Ishikawa (cell line): ENCODE measurements at regions not wholly inside any gene's neighbourhood (a gene's known extent, or its start where the extent isn't known, plus 50 kb on each side); places are given as distances from the start of the nearest gene placed in this dataset.

Source experiments
- CEBPB ChIP-seq: IDR thresholded peaks from 2 replicates; pipeline ENCODE4 v1.6.1; 2012
- CREB1 ChIP-seq: IDR thresholded peaks from 2 replicates; pipeline ENCODE4 v1.6.1; 2012; ENCODE audit warnings: low read depth
- EGR1 ChIP-seq: IDR thresholded peaks from 2 replicates; pipeline ENCODE4 v1.6.1; 2012
- EP300 ChIP-seq: IDR thresholded peaks from 2 replicates; pipeline ENCODE4 v1.6.1; 2012; ENCODE audit warnings: borderline replicate concordance
- FOXM1 ChIP-seq: IDR thresholded peaks from 2 replicates; pipeline ENCODE4 v1.6.1; 2012; ENCODE audit warnings: low read depth, borderline replicate concordance
- MAX ChIP-seq: IDR thresholded peaks from 2 replicates; pipeline ENCODE4 v1.6.1; 2012
- NFIC ChIP-seq: IDR thresholded peaks from 2 replicates; pipeline ENCODE4 v1.6.1; 2012
- RAD21 ChIP-seq: IDR thresholded peaks from 2 replicates; pipeline ENCODE4 v1.6.1; 2012; ENCODE audit warnings: low read depth
- TAF1 ChIP-seq: IDR thresholded peaks from 2 replicates; pipeline ENCODE4 v1.6.1; 2012; ENCODE audit warnings: low read depth, mild to moderate bottlenecking
- TCF12 ChIP-seq: IDR thresholded peaks from 2 replicates; pipeline ENCODE4 v1.6.1; 2012; ENCODE audit warnings: low read depth
- TEAD4 ChIP-seq: IDR thresholded peaks from 2 replicates; pipeline ENCODE4 v1.6.1; 2012
- YY1 ChIP-seq: IDR thresholded peaks from 2 replicates; pipeline ENCODE4 v1.6.1; 2012; ENCODE audit warnings: low read depth
- ZBTB7A ChIP-seq: IDR thresholded peaks from 2 replicates; pipeline ENCODE4 v1.6.1; 2012; ENCODE audit warnings: low read depth
- TF ChIP-seq, protein P1 (sequence below): IDR thresholded peaks from 2 replicates; pipeline ENCODE4 v1.6.1; 2012
- TF ChIP-seq, protein P2 (sequence below): IDR thresholded peaks from 2 replicates; pipeline ENCODE4 v1.6.1; 2012; ENCODE audit warnings: low read depth, mild to moderate bottlenecking

- TF ChIP-seq FOXM1 (no peak), EP300 (no peak), MAX (no peak), EGR1 (no peak), TAF1 (no peak), TEAD4 (no peak), CREB1 (no peak), ZBTB7A (no peak), CEBPB (no peak), NFIC (no peak), RAD21 (no peak), YY1 (no peak), TCF12 (no peak)
- TF ChIP-seq, protein P1, sequence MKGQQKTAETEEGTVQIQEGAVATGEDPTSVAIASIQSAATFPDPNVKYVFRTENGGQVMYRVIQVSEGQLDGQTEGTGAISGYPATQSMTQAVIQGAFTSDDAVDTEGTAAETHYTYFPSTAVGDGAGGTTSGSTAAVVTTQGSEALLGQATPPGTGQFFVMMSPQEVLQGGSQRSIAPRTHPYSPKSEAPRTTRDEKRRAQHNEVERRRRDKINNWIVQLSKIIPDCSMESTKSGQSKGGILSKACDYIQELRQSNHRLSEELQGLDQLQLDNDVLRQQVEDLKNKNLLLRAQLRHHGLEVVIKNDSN: no peak
- TF ChIP-seq, protein P2, sequence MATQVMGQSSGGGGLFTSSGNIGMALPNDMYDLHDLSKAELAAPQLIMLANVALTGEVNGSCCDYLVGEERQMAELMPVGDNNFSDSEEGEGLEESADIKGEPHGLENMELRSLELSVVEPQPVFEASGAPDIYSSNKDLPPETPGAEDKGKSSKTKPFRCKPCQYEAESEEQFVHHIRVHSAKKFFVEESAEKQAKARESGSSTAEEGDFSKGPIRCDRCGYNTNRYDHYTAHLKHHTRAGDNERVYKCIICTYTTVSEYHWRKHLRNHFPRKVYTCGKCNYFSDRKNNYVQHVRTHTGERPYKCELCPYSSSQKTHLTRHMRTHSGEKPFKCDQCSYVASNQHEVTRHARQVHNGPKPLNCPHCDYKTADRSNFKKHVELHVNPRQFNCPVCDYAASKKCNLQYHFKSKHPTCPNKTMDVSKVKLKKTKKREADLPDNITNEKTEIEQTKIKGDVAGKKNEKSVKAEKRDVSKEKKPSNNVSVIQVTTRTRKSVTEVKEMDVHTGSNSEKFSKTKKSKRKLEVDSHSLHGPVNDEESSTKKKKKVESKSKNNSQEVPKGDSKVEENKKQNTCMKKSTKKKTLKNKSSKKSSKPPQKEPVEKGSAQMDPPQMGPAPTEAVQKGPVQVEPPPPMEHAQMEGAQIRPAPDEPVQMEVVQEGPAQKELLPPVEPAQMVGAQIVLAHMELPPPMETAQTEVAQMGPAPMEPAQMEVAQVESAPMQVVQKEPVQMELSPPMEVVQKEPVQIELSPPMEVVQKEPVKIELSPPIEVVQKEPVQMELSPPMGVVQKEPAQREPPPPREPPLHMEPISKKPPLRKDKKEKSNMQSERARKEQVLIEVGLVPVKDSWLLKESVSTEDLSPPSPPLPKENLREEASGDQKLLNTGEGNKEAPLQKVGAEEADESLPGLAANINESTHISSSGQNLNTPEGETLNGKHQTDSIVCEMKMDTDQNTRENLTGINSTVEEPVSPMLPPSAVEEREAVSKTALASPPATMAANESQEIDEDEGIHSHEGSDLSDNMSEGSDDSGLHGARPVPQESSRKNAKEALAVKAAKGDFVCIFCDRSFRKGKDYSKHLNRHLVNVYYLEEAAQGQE: no peak
Observed at GRCh38 chr14:62462988-62463387, 582.3 kb downstream of the KCNH5 start.

- TF ChIP-seq EP300: no peak
Observed at GRCh38 chr14:62468946-62469345, 576.3 kb downstream of the KCNH5 start.

GRCh38 chr14:62470935-62471334 lies 574.3 kb downstream of the KCNH5 start:
- no peak for TF ChIP-seq TEAD4
- TF ChIP-seq YY1: no peak
- no peak for TF ChIP-seq EP300
- no peak for TF ChIP-seq RAD21
- no peak for TF ChIP-seq FOXM1
- no peak for TF ChIP-seq ZBTB7A
- TF ChIP-seq TCF12: no peak
- no peak for TF ChIP-seq NFIC
- TF ChIP-seq MAX: no peak
- TF ChIP-seq, protein P2: no peak
- no peak for TF ChIP-seq TAF1
- TF ChIP-seq CEBPB: no peak
- TF ChIP-seq, protein P1: no peak
- no peak for TF ChIP-seq EGR1
- TF ChIP-seq CREB1: no peak

DNA sequence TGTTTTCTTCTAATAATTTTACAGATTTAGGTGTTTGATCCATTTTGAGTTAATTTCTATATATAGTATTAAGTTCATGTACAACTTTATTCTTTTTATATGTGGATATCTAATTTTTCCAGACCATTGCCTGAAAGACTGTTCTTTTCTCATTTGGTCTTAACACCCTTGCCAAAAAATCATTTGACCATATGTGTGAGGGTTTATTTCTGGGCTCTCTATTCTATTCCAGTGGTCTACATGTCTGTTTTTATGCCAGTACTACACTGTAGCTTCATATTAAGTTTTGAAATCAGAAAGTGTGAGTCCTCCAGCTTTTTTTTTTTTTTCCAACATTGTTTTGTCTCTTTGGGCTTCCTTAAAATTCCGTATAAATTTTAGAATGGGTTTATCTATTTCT lies 554.1 kb downstream of the KCNH5 start:
- TF ChIP-seq FOXM1: no peak
- no peak for TF ChIP-seq RAD21
- TF ChIP-seq EP300: no peak
- TF ChIP-seq, protein P1: no peak
- no peak for TF ChIP-seq TCF12
- TF ChIP-seq TAF1: no peak
- TF ChIP-seq CEBPB: no peak
- no peak for TF ChIP-seq CREB1

DNA sequence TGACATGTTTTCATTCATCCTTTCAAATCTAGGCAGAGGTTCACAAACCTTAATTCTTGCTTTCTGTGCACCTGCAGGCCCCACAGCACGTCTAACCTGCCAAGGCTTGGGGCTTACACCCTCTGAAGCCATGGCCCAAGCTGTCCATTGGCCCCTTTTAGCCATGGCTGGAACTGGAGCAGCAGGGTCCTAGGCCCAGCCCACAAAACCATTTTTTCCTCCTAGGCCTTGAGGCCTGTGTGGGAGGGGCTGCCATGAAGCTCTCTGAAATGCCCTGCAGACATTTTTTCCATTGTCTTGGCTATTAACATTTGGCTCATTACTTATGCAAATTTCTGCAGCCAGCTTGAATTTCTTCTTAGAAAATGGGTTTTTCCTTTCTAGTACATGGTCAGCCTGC lies 547.5 kb downstream of the KCNH5 start:
- TF ChIP-seq, protein P1: no peak
- TF ChIP-seq CREB1 (no peak), ZBTB7A (no peak), NFIC (no peak), CEBPB (no peak), TCF12 (no peak), YY1 (no peak), TEAD4 (no peak), EP300 (no peak), RAD21 (no peak), EGR1 (no peak), MAX (no peak), FOXM1 (no peak)
- TF ChIP-seq, protein P2: no peak
